HCT116 (cell line): ENCODE measurements at regions not wholly inside any gene's neighbourhood (a gene's known extent, or its start where the extent isn't known, plus 50 kb on each side); places are given as distances from the start of the nearest gene placed in this dataset.
"Not testable (repeated sequence)": the region's sequence is repeated elsewhere in the genome, so short reads cannot be mapped to it uniquely, and the experiment has no call there.

ENCODE experiments used
- ATF3 ChIP-seq: IDR thresholded peaks from 2 replicates; pipeline ENCODE4 v1.6.1; 2012
- CTCF ChIP-seq, 3 experiments: fragments of 200-600 bp in 1 of 3; sonication (generic) in 1 of 3; IDR thresholded peaks in 2 of 3; conservative IDR thresholded peaks in 1 of 3; 2 replicates each; pipeline ENCODE4 v1.5.1; 2012 to 2017; ENCODE audit warnings: low read depth in 2 of 3, low read length in 2 of 3, antibody characterized with exemption in 1 of 3, borderline replicate concordance in 1 of 3, control low read depth in 1 of 3, mild to moderate bottlenecking in 1 of 3, mixed read lengths in 1 of 3, mixed run types in 1 of 3, moderate library complexity in 1 of 3; ENCODE audit not compliant: insufficient read depth in 1 of 3
- EZH2 ChIP-seq: fragments of 200-600 bp; sonication (generic); IDR thresholded peaks from 2 replicates; pipeline ENCODE4 v1.6.1; 2017; ENCODE audit warnings: antibody characterized with exemption, mixed run types
- EZH2phosphoT487 ChIP-seq: fragments of 200-600 bp; IDR thresholded peaks from 2 replicates; pipeline ENCODE4 v1.6.1; 2018; ENCODE audit warnings: antibody characterized with exemption, borderline replicate concordance
- JUND ChIP-seq: IDR thresholded peaks from 2 replicates; pipeline ENCODE4 v1.6.1; 2012
- POLR2A ChIP-seq: IDR thresholded peaks from 2 replicates; pipeline ENCODE4 v1.7.0; 2011; ENCODE audit warnings: borderline replicate concordance; ENCODE audit not compliant: insufficient read depth, insufficient read length; ENCODE audit errors: extremely low read depth
- POLR2AphosphoS5 ChIP-seq: IDR thresholded peaks from 2 replicates; pipeline ENCODE4 v1.6.1; 2011; ENCODE audit warnings: mild to moderate bottlenecking, low read depth, low read length, moderate library complexity
- REST ChIP-seq: IDR thresholded peaks from 2 replicates; pipeline ENCODE4 v1.6.1; 2012; ENCODE audit warnings: low read depth
- SP1 ChIP-seq: IDR thresholded peaks from 2 replicates; pipeline ENCODE4 v1.6.1; 2012; ENCODE audit warnings: low read depth
- TCF7L2 ChIP-seq: IDR thresholded peaks from 2 replicates; pipeline ENCODE4 v1.7.0; 2011; ENCODE audit warnings: borderline replicate concordance, inconsistent platforms; ENCODE audit not compliant: insufficient read depth, insufficient read length; ENCODE audit errors: extremely low read depth

GRCh38 chr16:29607428-29607823 lies 55.6 kb upstream of the SPN start:
- TF ChIP-seq REST; POLR2AphosphoS5; EZH2; POLR2A; CTCF (IDR thresholded peaks at IDR 0.05 in 2 of 3, conservative IDR thresholded peaks at IDR 0.05 in 1 of 3; ENCODE audit: borderline replicate concordance in 1 of 3, insufficient read depth in 1 of 3, low read depth in 2 of 3, low read length in 2 of 3); EZH2phosphoT487; TCF7L2; SP1; ATF3; JUND: not testable (repeated sequence)
